Spleen (tissue), 7 donors: ENCODE measurements at regions not wholly inside any gene's neighbourhood (a gene's known extent, or its start where the extent isn't known, plus 50 kb on each side); places are given as distances from the start of the nearest gene placed in this dataset.

Source experiments
- CTCF ChIP-seq, 11 experiments: fragments of 200-600 bp in 7 of 11; fragments of 450-650 bp in 4 of 11; sonication (generic) in 4 of 11; IDR thresholded peaks in 8 of 11; conservative IDR thresholded peaks in 3 of 11; 1 replicate in 7 of 11; 2 replicates in 4 of 11; pipeline versions ENCODE4 v1.4.0 to v1.8.0; 2016 to 2021; ENCODE audit warnings: antibody characterized with exemption in 11 of 11, inconsistent platforms in 4 of 11, mild to moderate bottlenecking in 1 of 11
- POLR2AphosphoS5 ChIP-seq, 3 donors: sonication (generic); formaldehyde crosslinking; IDR thresholded peaks; one replicate each; pipeline ENCODE4 v1.5.1; 2017; ENCODE audit warnings: antibody characterized with exemption in 3 of 3
- donor health status: DM: no; HTN: no; CAD: no; lungs with moderate emphysema.
- donor health status: DM: no; HTN: no; CAD: no.
- donor health status: DM: no; HTN: no; CAD: no.

- TF ChIP-seq POLR2AphosphoS5 (IDR thresholded peaks at IDR 0.05) (no peak), CTCF (IDR thresholded peaks at IDR 0.05 in 8 of 11, conservative IDR thresholded peaks at IDR 0.05 in 3 of 11) (no peak)
Measured at GRCh38 chr7:51446356-51446755, 129.7 kb upstream of the COBL start.
